ENCODE measurements at regions not wholly inside any gene's neighbourhood (a gene's known extent, or its start where the extent isn't known, plus 50 kb on each side); places are given as distances from the start of the nearest gene placed in this dataset.

DNA sequence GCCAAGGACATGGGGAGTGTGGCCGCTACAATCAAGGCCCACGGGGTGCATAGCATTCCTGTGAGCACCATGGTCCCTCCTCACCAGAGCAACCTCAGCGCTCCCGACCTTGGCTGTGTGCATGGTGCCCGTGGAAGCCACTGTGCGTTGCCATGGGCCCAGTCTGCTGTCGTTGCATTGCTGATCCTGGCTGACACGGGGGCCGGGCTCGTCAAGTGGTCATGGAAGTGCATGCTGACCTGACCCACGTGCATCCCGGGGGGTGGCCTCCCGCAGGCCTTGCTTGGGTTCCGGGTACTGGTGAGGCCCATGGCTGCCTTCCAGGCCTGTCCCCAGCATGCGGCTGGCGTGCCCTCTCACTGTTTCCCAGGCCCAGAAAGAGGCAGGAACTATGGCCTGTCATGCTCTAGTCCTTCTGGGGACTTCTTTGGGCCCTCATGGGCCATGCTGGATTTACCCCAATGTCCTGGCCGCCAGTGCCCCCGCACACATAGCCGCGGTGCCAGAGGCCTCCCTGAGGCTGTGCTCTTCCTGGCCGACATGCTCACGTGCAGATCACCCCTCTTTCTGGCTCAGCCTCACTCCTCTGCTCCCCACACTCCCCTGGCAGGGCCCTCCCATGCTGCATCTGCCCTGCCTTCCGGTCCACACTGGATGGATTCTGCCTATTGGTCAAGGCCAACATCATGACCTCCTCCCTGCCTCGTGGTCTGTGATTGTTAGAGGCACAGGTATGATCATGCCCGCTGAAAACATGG lies 1258.0 kb downstream of the BRD1 start:
- TF ChIP-seq, protein P1, sequence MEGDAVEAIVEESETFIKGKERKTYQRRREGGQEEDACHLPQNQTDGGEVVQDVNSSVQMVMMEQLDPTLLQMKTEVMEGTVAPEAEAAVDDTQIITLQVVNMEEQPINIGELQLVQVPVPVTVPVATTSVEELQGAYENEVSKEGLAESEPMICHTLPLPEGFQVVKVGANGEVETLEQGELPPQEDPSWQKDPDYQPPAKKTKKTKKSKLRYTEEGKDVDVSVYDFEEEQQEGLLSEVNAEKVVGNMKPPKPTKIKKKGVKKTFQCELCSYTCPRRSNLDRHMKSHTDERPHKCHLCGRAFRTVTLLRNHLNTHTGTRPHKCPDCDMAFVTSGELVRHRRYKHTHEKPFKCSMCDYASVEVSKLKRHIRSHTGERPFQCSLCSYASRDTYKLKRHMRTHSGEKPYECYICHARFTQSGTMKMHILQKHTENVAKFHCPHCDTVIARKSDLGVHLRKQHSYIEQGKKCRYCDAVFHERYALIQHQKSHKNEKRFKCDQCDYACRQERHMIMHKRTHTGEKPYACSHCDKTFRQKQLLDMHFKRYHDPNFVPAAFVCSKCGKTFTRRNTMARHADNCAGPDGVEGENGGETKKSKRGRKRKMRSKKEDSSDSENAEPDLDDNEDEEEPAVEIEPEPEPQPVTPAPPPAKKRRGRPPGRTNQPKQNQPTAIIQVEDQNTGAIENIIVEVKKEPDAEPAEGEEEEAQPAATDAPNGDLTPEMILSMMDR (conservative IDR thresholded peaks at IDR 0.05; ENCODE audit: low read length): no peak
- TF ChIP-seq EZH2phosphoT487 (IDR thresholded peaks at IDR 0.05; ENCODE audit: borderline replicate concordance): no peak
